Muscle of leg (tissue), 3 donors: ENCODE measurements at regions not wholly inside any gene's neighbourhood (a gene's known extent, or its start where the extent isn't known, plus 50 kb on each side); places are given as distances from the start of the nearest gene placed in this dataset.
A peak's percentile ranks its signal among the peaks of the same experiment; 100 is the strongest.

ENCODE experiments used
- DNase-seq: peaks from one replicate; pipeline ENCODE4 v3.0.0; 2013
- H3K27ac ChIP-seq: one replicate; pipeline ENCODE4 v1.5.1; 2013; ENCODE audit warnings: mild to moderate bottlenecking, low read length, control low read depth
- H3K27me3 ChIP-seq: one replicate; pipeline ENCODE4 v1.6.1; 2013; ENCODE audit warnings: low read length; ENCODE audit not compliant: control insufficient read depth, insufficient read depth
- H3K36me3 ChIP-seq: one replicate; pipeline ENCODE4 v1.6.1; 2013; ENCODE audit warnings: low read length; ENCODE audit not compliant: control insufficient read depth, insufficient read depth
- H3K4me1 ChIP-seq: one replicate; pipeline ENCODE4 v1.6.1; 2013; ENCODE audit warnings: low read length; ENCODE audit not compliant: control insufficient read depth, insufficient read depth
- H3K4me3 ChIP-seq: one replicate; pipeline ENCODE4 v1.5.1; 2013; ENCODE audit warnings: low read length, control low read depth
- H3K9me3 ChIP-seq: replicated peaks from 2 replicates; pipeline ENCODE4 v1.6.1; 2013; ENCODE audit warnings: low read depth, low read length; ENCODE audit not compliant: control insufficient read depth
- WGBS: methylation state at CpG from one replicate; pipeline ENCODE4 v1.1.5; 2013; ENCODE audit warnings: missing lambda C conversion rate; ENCODE audit not compliant: insufficient coverage; 5-methylcytosine and 5-hydroxymethylcytosine counted together

GRCh38 chr14:83741269-83741668 is 1788.7 kb upstream of the FLRT2 start:
- Histone ChIP-seq H3K4me3 (no peak overlapping the region), H3K4me1 (no peaks in the 10 kb centered on the region), H3K9me3 (no peaks in the 10 kb centered on the region), H3K27ac (no peak overlapping the region), H3K27me3 (no peaks in the 10 kb centered on the region), H3K36me3 (no peaks in the 10 kb centered on the region)
- DNase-seq = no peak
- no CpG with 5 or more reads among the region's 3 CpGs for WGBS

GRCh38 chr14:83744224-83744623 is 1785.7 kb upstream of the FLRT2 start:
- H3K36me3 ChIP-seq = no peaks in the 10 kb centered on the region
- WGBS = no CpG with 5 or more reads among the region's 1 CpG

GRCh38 chr14:83744891-83745290 is 1785.1 kb upstream of the FLRT2 start:
- no peaks in the 10 kb centered on the region for H3K9me3 ChIP-seq
- H3K36me3 ChIP-seq = no peaks in the 10 kb centered on the region
- no CpG with 5 or more reads among the region's 2 CpGs for WGBS

More at GRCh38 chr14:83744224-83744623, 1785.7 kb upstream of the FLRT2 start:
- H3K27ac ChIP-seq = no peak overlapping the region
- DNase-seq = no peak
- H3K4me1 ChIP-seq = no peaks in the 10 kb centered on the region
- H3K4me3 ChIP-seq = no peak overlapping the region
- H3K9me3 ChIP-seq = no peaks in the 10 kb centered on the region
- no peaks in the 10 kb centered on the region for H3K27me3 ChIP-seq

GRCh38 chr14:83746336-83746735 is 1783.6 kb upstream of the FLRT2 start:
- no peak overlapping the region for H3K27ac ChIP-seq
- 57% methylated on average over 1 of the region's 3 CpGs for WGBS
- DNase-seq = peak; percentile 17
- no peaks in the 10 kb centered on the region for H3K36me3 ChIP-seq
- H3K4me3 ChIP-seq = no peak overlapping the region
- no peaks in the 10 kb centered on the region for H3K4me1 ChIP-seq
- H3K9me3 ChIP-seq = no peaks in the 10 kb centered on the region
- H3K27me3 ChIP-seq = no peaks in the 10 kb centered on the region

More at GRCh38 chr14:83744891-83745290, 1785.1 kb upstream of the FLRT2 start:
- H3K27me3 ChIP-seq = no peaks in the 10 kb centered on the region
- DNase-seq = peak; percentile 11
- H3K4me3 ChIP-seq = no peak overlapping the region
- no peaks in the 10 kb centered on the region for H3K4me1 ChIP-seq
- H3K27ac ChIP-seq = no peak overlapping the region

GRCh38 chr14:83757916-83758315 is 1772.0 kb upstream of the FLRT2 start:
- Histone ChIP-seq H3K9me3 (no peaks in the 10 kb centered on the region), H3K4me1 (no peaks in the 10 kb centered on the region), H3K27ac (no peak overlapping the region), H3K4me3 (no peak overlapping the region), H3K27me3 (no peaks in the 10 kb centered on the region), H3K36me3 (no peaks in the 10 kb centered on the region)
- whole genome bisulfite sequencing = no CpG with 5 or more reads among the region's 3 CpGs
- DNase-seq = peak; percentile 37

GRCh38 chr14:83764656-83765599 is 1765.0 kb upstream of the FLRT2 start:
- 86% methylated on average over 1 of the region's 8 CpGs for WGBS
- H3K36me3 ChIP-seq = no peaks in the 10 kb centered on the region
- DNase-seq = no peak
- H3K27ac ChIP-seq = no peak overlapping the region
- no peaks in the 10 kb centered on the region for H3K9me3 ChIP-seq
- H3K4me3 ChIP-seq = no peak overlapping the region
- no peaks in the 10 kb centered on the region for H3K27me3 ChIP-seq
- no peaks in the 10 kb centered on the region for H3K4me1 ChIP-seq

- no CpG with 5 or more reads among the region's 1 CpG for WGBS
- no peak for DNase-seq
- Histone ChIP-seq H3K9me3 (no peaks in the 10 kb centered on the region), H3K4me1 (no peaks in the 10 kb centered on the region), H3K27me3 (no peaks in the 10 kb centered on the region), H3K36me3 (no peaks in the 10 kb centered on the region), H3K4me3 (no peak overlapping the region), H3K27ac (no peak overlapping the region)
Observed at GRCh38 chr14:83777516-83777915, 1752.4 kb upstream of the FLRT2 start.

GRCh38 chr14:83779266-83779665 is 1750.7 kb upstream of the FLRT2 start:
- WGBS = 100% methylated on average over 1 of the region's 2 CpGs
- no peaks in the 10 kb centered on the region for H3K36me3 ChIP-seq

GRCh38 chr14:83780321-83780720 is 1749.6 kb upstream of the FLRT2 start:
- no peak for DNase-seq
- Histone ChIP-seq H3K9me3 (no peaks in the 10 kb centered on the region), H3K27ac (no peak overlapping the region), H3K4me3 (no peak overlapping the region), H3K4me1 (no peaks in the 10 kb centered on the region), H3K27me3 (no peaks in the 10 kb centered on the region), H3K36me3 (no peaks in the 10 kb centered on the region)
- WGBS = 60% methylated on average over 2 of the region's 3 CpGs

More at GRCh38 chr14:83779266-83779665, 1750.7 kb upstream of the FLRT2 start:
- Histone ChIP-seq H3K4me1 (no peaks in the 10 kb centered on the region), H3K9me3 (no peaks in the 10 kb centered on the region), H3K27ac (no peak overlapping the region), H3K27me3 (no peaks in the 10 kb centered on the region), H3K4me3 (no peak overlapping the region)
- DNase-seq = no peak

- H3K4me1 ChIP-seq = no peaks in the 10 kb centered on the region
- DNase-seq = no peak
- no peaks in the 10 kb centered on the region for H3K27me3 ChIP-seq
- WGBS = 100% methylated on average over 2 of the region's 2 CpGs
- H3K27ac ChIP-seq = no peak overlapping the region
- H3K9me3 ChIP-seq = no peaks in the 10 kb centered on the region
- H3K4me3 ChIP-seq = no peak overlapping the region
- H3K36me3 ChIP-seq = no peaks in the 10 kb centered on the region
Observed at GRCh38 chr14:83798421-83798820, 1731.5 kb upstream of the FLRT2 start.
